ENCODE measurements at regions not wholly inside any gene's neighbourhood (a gene's known extent, or its start where the extent isn't known, plus 50 kb on each side); places are given as distances from the start of the nearest gene placed in this dataset.

DNA sequence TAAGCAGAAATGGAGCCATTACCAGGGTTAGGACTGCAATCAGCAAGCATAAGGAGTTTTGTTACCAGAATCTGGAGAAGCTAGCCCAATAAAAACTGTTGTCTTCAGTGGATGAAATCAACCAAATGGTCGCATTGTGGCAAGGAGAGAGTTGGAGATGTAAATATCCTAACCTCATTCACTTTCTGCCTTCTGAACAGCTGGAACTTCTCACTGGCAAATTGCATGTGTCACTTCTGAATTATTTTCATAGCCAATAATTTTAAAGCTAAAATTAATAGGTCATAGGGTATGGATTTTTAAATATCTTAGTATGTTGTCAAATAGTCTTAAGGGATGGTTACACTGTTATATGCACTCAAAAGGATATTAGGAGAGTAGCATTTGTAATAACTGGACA lies 121.6 kb downstream of the SUCNR1 start:
- no peak for DNase-seq

DNA sequence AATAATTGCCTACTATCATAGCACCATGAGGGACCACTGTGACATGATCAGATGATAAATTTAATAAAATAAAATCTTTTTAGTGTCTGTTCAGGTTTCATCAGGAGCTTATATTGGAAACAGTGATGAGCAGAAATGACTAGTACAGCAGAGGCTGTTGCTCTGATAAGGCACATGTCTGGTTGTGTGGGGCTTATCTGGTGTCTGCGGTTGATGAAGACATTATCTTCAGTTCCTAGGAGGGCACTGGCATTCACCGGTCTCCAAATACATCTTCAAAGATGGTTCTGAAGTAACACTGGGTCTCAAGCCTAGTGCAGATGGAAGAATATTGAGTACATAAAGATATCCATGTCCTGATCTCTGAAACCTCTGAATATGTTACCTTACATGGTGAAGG lies 125.3 kb downstream of the SUCNR1 start:
- no peak for DNase-seq

DNA sequence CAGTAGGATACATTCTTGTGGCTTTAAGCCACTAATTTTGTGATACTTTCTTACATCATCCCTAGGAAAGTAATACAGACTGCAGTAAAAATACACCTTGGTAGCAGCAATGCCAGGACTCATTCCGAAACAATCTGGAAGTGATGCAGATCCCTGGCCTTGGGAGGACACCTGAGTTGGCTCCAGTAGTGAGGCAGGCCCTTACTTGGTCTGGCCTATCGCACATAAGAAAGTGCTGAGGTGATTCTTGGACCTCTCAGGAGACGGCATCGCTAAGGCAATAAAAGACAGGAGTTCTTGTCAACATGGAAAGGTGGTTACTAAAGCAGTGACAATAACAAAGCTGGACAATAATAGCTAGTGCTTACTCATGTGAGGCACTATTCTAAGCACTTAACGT lies 126.5 kb downstream of the SUCNR1 start:
- DNase-seq = no peak

GRCh38 chr3:152011812-152012735 lies 138.6 kb downstream of the SUCNR1 start:
- no peak for DNase-seq

- no peak for DNase-seq
These were observed 146.1 kb downstream of the SUCNR1 start for GRCh38 chr3:152019508-152019907.

- DNase-seq = no peak
These were observed 148.6 kb downstream of the SUCNR1 start for GRCh38 chr3:152021951-152022461.

DNA sequence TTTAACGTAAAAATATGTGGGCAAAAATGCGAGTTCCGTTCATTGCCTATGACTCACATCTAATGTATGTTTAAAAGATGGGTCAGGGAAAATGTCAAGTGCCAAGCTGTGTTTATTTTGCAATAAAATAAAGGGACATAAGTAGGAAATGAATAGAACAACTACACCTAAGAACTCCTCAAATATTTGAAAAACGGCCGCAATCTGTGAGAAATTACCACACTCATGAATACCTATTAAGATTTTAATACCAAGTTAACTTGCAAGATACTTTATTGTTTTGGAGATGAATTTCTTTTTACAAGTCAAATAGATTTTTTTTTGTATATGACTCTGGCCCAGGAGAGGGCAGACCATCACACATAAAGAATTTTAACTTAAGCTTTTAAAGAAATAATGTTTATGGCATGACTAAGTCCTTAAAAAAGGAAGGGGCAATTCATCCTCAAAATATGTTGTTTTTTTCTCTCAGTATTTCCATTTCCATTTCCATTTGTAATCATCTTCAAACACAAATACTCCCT lies 152.7 kb downstream of the SUCNR1 start:
- peak; percentile 61 for DNase-seq

- DNase-seq = no peak
These were observed 156.9 kb downstream of the SUCNR1 start for GRCh38 chr3:152030320-152030719.

- DNase-seq = no peak
These were observed 157.9 kb downstream of the SUCNR1 start for GRCh38 chr3:152031321-152031720.

DNA sequence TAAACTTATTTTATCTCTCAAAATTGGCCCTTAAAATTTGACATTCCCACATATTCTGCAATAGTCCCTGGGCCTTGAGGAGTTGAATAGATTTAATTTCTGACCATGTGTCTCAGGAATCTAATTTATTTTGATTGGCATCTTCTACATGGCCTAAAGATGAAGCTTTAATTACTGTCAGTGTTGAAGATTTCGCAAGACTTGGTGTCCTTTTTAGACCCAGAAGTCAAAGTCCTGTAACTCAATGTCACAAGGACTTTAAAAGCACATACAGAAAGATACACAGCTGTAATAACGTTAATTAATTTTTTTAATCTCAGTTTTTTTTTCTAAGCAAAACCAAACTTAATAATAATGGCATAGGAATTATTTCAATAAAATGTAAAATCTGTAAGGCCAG lies 163.9 kb downstream of the SUCNR1 start:
- no peak for DNase-seq

GRCh38 chr3:152037953-152038352 lies 164.5 kb downstream of the SUCNR1 start:
- DNase-seq = no peak

GRCh38 chr3:152038490-152038889 lies 165.0 kb downstream of the SUCNR1 start:
- no peak for DNase-seq

DNA sequence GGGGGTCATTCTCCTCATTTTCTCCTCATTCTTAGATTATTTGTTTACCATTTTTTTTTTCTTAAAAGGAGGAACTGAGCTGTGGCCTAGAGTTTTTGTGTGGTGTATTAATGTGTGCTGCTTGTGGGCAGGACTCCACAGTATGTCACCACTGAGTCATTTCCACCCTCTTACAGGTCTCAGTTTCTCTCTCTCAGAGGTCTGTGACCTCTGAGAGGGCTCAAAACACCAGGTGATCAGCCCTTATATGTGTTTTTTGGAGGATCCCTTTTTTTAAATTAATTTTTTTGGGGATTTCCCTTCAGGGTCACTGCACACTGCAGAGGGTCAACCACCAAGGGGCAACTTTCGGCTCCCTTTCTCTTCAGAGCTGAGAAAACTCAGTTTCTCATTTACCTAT lies 166.4 kb downstream of the SUCNR1 start:
- DNase-seq = no peak

GRCh38 chr3:152040319-152040718 lies 166.9 kb downstream of the SUCNR1 start:
- no peak for DNase-seq

- DNase-seq = no peak
These were observed 170.2 kb downstream of the SUCNR1 start for GRCh38 chr3:152043620-152044019.

GRCh38 chr3:152046280-152046679 lies 172.8 kb downstream of the SUCNR1 start:
- DNase-seq = no peak

DNA sequence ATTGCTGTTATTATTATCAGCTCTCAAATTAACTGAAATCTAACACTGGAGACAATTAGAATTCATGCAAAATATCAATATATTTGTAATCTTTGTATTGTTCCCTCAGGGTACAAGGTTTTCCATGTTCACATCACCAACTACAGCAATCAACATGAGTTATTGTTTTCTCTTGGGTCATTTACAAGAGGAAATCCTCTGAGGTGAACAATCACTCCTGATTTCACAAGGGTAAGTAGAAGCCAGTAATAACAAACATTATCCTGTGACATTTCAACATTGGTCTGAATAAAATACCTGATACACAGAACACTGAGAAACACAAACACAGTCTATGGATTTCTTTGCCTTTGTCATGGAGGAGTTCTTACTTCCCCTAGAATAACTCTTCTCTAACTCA lies 174.0 kb downstream of the SUCNR1 start:
- DNase-seq = no peak

GRCh38 chr3:152048831-152049230 lies 175.4 kb downstream of the SUCNR1 start:
- DNase-seq = no peak

GRCh38 chr3:152050903-152051302 lies 177.5 kb downstream of the SUCNR1 start:
- DNase-seq = no peak

DNA sequence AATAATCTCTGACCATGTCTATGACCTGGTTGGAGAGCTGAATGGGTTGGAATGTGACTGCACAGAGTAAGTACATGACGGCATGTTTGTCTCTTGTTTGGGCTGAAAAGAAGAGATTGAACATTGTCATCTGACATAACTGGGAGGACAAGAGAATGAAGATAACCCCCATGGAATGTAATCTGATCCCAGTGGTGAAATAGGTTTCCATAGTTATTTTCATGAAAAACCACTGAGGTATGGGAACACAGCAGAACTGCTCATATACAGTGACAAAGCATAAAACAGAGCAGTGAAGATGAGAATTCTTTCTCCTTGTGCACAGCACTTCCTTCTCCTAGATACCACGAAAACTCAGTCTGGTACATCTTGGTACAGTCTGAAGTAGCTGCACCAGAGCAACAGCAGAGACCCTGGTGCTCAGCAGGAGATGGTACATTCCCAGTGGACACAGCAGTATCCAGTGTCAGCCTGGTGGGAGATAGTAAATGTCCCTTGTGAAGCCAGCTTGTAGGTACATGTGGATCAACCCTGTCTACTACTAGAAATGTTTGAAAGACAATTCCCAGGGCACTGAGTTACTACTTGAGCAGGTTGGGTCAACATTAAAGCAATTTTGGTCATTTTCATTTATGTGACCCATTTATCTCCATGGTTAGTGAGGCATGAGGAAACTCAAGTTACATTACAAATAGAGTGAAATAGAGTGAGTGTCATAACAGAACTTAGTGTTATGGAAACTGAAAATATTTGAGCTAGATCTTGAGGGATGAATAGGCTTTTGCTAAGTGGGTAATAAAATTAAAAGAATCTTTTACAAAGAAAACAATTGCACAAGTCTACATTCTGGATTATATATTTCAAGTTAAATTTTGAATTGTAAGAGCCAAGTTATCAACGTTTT lies 178.3 kb downstream of the SUCNR1 start:
- DNase-seq = no peak

- no peak for DNase-seq
These were observed 180.4 kb downstream of the SUCNR1 start for GRCh38 chr3:152053866-152054265.

DNA sequence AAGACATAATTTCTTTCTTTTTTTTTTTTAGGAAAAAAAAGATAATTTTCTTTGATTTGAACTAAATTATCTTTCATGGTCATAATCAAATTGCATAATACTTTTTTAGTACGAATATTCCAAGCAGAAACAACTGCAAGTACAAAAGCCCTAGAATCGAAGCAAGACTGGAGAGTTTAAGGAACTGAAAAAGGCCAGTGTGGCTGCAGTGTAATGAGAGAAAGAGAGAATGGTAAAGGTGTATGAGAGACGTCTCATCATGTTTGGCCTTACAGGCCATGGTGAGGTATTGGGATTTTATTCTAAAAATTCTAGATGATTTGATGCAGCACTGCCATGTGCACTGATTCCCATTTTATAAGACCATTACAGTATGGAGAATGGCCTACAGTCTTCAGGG lies 180.9 kb downstream of the SUCNR1 start:
- no peak for DNase-seq

GRCh38 chr3:152056073-152056472 lies 182.6 kb downstream of the SUCNR1 start:
- no peak for DNase-seq
